Neural cell (in vitro differentiated cells): ENCODE measurements at regions not wholly inside any gene's neighbourhood (a gene's known extent, or its start where the extent isn't known, plus 50 kb on each side); places are given as distances from the start of the nearest gene placed in this dataset.

Experiments used
- CTCF ChIP-seq: fragments of 450-650 bp; IDR thresholded peaks from 2 replicates; pipeline ENCODE4 v1.5.1; 2014; ENCODE audit warnings: antibody characterized with exemption, mild to moderate bottlenecking, moderate library complexity; ENCODE audit not compliant: poor library complexity, severe bottlenecking
- EP300 ChIP-seq: fragments of 450-650 bp; conservative IDR thresholded peaks from 2 replicates; pipeline ENCODE4 v1.6.1; 2014; ENCODE audit warnings: antibody characterized with exemption, mild to moderate bottlenecking, moderate library complexity; ENCODE audit not compliant: poor library complexity, severe bottlenecking
- EZH2 ChIP-seq: fragments of 200-600, 300-800 bp; shearing (Covaris generic), sonication (generic); IDR thresholded peaks from 2 replicates; pipeline ENCODE4 v1.6.1; 2014; ENCODE audit warnings: antibody characterized with exemption, low read length, borderline replicate concordance, mild to moderate bottlenecking; ENCODE audit not compliant: insufficient read depth, poor library complexity, severe bottlenecking
- MXI1 ChIP-seq: fragments of 450-650 bp; conservative IDR thresholded peaks from 2 replicates; pipeline ENCODE4 v1.6.1; 2014; ENCODE audit warnings: antibody characterized with exemption, mild to moderate bottlenecking; ENCODE audit not compliant: poor library complexity, severe bottlenecking
- POLR2AphosphoS5 ChIP-seq: IDR thresholded peaks from 2 replicates; pipeline ENCODE4 v1.6.1; 2012
- RAD21 ChIP-seq: fragments of 450-650 bp; conservative IDR thresholded peaks from 2 replicates; pipeline ENCODE4 v1.6.1; 2014; ENCODE audit warnings: antibody characterized with exemption, mild to moderate bottlenecking, moderate library complexity
- REST ChIP-seq: IDR thresholded peaks from 2 replicates; pipeline ENCODE4 v1.6.1; 2012; ENCODE audit warnings: borderline replicate concordance
- SMC3 ChIP-seq: fragments of 450-650 bp; conservative IDR thresholded peaks from 2 replicates; pipeline ENCODE4 v1.6.1; 2014; ENCODE audit warnings: antibody characterized with exemption, mild to moderate bottlenecking, moderate library complexity; ENCODE audit not compliant: poor library complexity
- TAF1 ChIP-seq: IDR thresholded peaks from 2 replicates; pipeline ENCODE4 v1.6.1; 2012; ENCODE audit warnings: low read depth

- TF ChIP-seq EP300 (no peak), SMC3 (no peak), CTCF (no peak), POLR2AphosphoS5 (no peak), TAF1 (no peak), REST (no peak), EZH2 (no peak), RAD21 (no peak), MXI1 (no peak)
These were observed 1562.5 kb upstream of the ADGRL3 start for GRCh38 chr4:59637596-59637995.
